SK-N-SH (cell line): ENCODE measurements at regions not wholly inside any gene's neighbourhood (a gene's known extent, or its start where the extent isn't known, plus 50 kb on each side); places are given as distances from the start of the nearest gene placed in this dataset.

Source experiments
- CTCF ChIP-seq: fragments of 200-600 bp; sonication (generic); IDR thresholded peaks from 2 replicates; pipeline ENCODE4 v1.6.1; 2017; ENCODE audit warnings: antibody characterized with exemption, mild to moderate bottlenecking, moderate library complexity
- EZH2phosphoT487 ChIP-seq: fragments of 200-600 bp; sonication (generic); IDR thresholded peaks from 2 replicates; pipeline ENCODE4 v1.6.1; 2017; ENCODE audit warnings: low read depth, mixed run types, mild to moderate bottlenecking, antibody characterized with exemption, moderate library complexity, borderline replicate concordance
- PBX3 ChIP-seq: IDR thresholded peaks from 2 replicates; pipeline ENCODE4; 2012
- POLR2AphosphoS5 ChIP-seq: IDR thresholded peaks from 2 replicates; pipeline ENCODE4 v1.6.1; 2012; ENCODE audit warnings: low read depth, low read length
- REST ChIP-seq: IDR thresholded peaks from 2 replicates; pipeline ENCODE4 v1.6.1; 2012; ENCODE audit warnings: mild to moderate bottlenecking, low read depth, low read length, moderate library complexity
- TAF1 ChIP-seq: IDR thresholded peaks from 2 replicates; pipeline ENCODE4 v1.6.1; 2012; ENCODE audit warnings: low read depth, mild to moderate bottlenecking, low read length, moderate library complexity, borderline replicate concordance

- TF ChIP-seq CTCF: no peak
- no peak for TF ChIP-seq POLR2AphosphoS5
- no peak for TF ChIP-seq TAF1
- no peak for TF ChIP-seq REST
- TF ChIP-seq EZH2phosphoT487: no peak
- TF ChIP-seq PBX3: no peak
Observed at GRCh38 chr7:68623030-68623429, 975.2 kb upstream of the AUTS2 start.
